Gastrocnemius medialis (tissue), 4 donors: ENCODE measurements at regions not wholly inside any gene's neighbourhood (a gene's known extent, or its start where the extent isn't known, plus 50 kb on each side); places are given as distances from the start of the nearest gene placed in this dataset.

ENCODE experiments used
- POLR2A ChIP-seq, 2 donors: fragments of 450-650 bp; IDR thresholded peaks; one replicate each; pipeline ENCODE4 v1.6.1; 2017; ENCODE audit warnings: antibody characterized with exemption in 2 of 2, mild to moderate bottlenecking in 2 of 2, moderate library complexity in 2 of 2
- TF ChIP-seq, protein P1 (sequence below), 5 experiments: fragments of 450-650 bp in 3 of 5; fragments of 200-600 bp in 2 of 5; sonication (generic) in 2 of 5; IDR thresholded peaks in 4 of 5; conservative IDR thresholded peaks in 1 of 5; 1 replicate in 4 of 5; 2 replicates in 1 of 5; pipeline ENCODE4 v1.5.1; 2016 to 2019; ENCODE audit warnings: antibody characterized with exemption in 5 of 5, mild to moderate bottlenecking in 3 of 5, moderate library complexity in 3 of 5

DNA sequence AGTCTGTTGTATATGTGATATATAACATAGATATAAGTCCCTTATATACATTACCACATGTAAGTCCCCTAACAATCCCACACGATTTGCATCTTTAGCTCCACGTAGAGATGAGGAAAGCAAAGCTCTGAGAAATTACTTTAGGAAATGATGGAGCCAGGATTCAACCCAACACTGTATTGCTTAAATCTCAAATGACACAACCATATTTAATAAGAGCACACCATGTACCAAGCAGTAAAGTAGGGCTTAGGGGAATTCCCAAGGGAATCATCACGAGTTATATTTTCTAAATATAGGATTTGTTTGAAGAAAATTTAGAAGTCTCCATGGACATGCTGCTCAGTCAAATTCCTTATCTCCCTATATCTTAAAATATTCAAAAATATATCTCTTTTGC, 61.3 kb upstream of the POMP start:
- TF ChIP-seq POLR2A (IDR thresholded peaks at IDR 0.05), result no peak
- TF ChIP-seq, protein P1, sequence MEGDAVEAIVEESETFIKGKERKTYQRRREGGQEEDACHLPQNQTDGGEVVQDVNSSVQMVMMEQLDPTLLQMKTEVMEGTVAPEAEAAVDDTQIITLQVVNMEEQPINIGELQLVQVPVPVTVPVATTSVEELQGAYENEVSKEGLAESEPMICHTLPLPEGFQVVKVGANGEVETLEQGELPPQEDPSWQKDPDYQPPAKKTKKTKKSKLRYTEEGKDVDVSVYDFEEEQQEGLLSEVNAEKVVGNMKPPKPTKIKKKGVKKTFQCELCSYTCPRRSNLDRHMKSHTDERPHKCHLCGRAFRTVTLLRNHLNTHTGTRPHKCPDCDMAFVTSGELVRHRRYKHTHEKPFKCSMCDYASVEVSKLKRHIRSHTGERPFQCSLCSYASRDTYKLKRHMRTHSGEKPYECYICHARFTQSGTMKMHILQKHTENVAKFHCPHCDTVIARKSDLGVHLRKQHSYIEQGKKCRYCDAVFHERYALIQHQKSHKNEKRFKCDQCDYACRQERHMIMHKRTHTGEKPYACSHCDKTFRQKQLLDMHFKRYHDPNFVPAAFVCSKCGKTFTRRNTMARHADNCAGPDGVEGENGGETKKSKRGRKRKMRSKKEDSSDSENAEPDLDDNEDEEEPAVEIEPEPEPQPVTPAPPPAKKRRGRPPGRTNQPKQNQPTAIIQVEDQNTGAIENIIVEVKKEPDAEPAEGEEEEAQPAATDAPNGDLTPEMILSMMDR (IDR thresholded peaks at IDR 0.05 in 4 of 5, conservative IDR thresholded peaks at IDR 0.05 in 1 of 5), result no peak
